H9 (cell line): ENCODE measurements at regions not wholly inside any gene's neighbourhood (a gene's known extent, or its start where the extent isn't known, plus 50 kb on each side); places are given as distances from the start of the nearest gene placed in this dataset.

Experiments used
- DNase-seq: peaks from one replicate; pipeline ENCODE4 v3.0.0-alpha.2; 2017
- H2AFZ ChIP-seq: one replicate; pipeline ENCODE4 v1.6.1; 2013; ENCODE audit warnings: mild to moderate bottlenecking, low read length, control low read depth, moderate library complexity
- H2AK5ac ChIP-seq: 2 replicates; pipeline ENCODE4 v1.6.1; 2013; ENCODE audit warnings: low read length, control low read depth, mixed read lengths; ENCODE audit not compliant: insufficient read length
- H2BK120ac ChIP-seq: one replicate; pipeline ENCODE4 v1.6.1; 2013; ENCODE audit warnings: low read depth, mild to moderate bottlenecking, low read length, control low read depth, inconsistent platforms; ENCODE audit not compliant: poor library complexity, severe bottlenecking
- H2BK12ac ChIP-seq: 2 replicates; pipeline ENCODE4 v1.6.1; 2013; ENCODE audit warnings: low read length, control low read depth, mixed read lengths, low read depth; ENCODE audit not compliant: insufficient read length
- H2BK15ac ChIP-seq: 2 replicates; pipeline ENCODE4 v1.6.1; 2013; ENCODE audit warnings: low read depth, low read length, control low read depth
- H2BK20ac ChIP-seq: one replicate; pipeline ENCODE4 v1.6.1; 2013; ENCODE audit warnings: low read depth, mild to moderate bottlenecking, low read length, control low read depth, inconsistent platforms; ENCODE audit not compliant: poor library complexity, severe bottlenecking
- H2BK5ac ChIP-seq: 2 replicates; pipeline ENCODE4 v1.6.1; 2013; ENCODE audit warnings: low read length, control low read depth, mixed read lengths; ENCODE audit not compliant: insufficient read length
- H3K14ac ChIP-seq: 2 replicates; pipeline ENCODE4 v1.6.1; 2013; ENCODE audit warnings: low read length, control low read depth; ENCODE audit not compliant: insufficient read depth
- H3K18ac ChIP-seq: 2 replicates; pipeline ENCODE4 v1.6.1; 2013; ENCODE audit warnings: low read depth, mild to moderate bottlenecking, mixed read lengths, low read length, control low read depth; ENCODE audit not compliant: insufficient read length
- H3K23ac ChIP-seq: 2 replicates; pipeline ENCODE4 v1.6.1; 2013; ENCODE audit warnings: low read length, control low read depth, mixed read lengths, low read depth; ENCODE audit not compliant: insufficient read length
- H3K23me2 ChIP-seq: 2 replicates; pipeline ENCODE4 v1.6.1; 2013; ENCODE audit warnings: low read depth, mild to moderate bottlenecking, mixed read lengths, low read length, control low read depth; ENCODE audit not compliant: insufficient read length, poor library complexity, severe bottlenecking
- H3K27ac ChIP-seq: 2 replicates; pipeline ENCODE4 v1.5.1; 2013; ENCODE audit warnings: low read length, control low read depth, mixed read lengths, low read depth; ENCODE audit not compliant: insufficient read length
- H3K27me3 ChIP-seq: 2 replicates; pipeline ENCODE4 v1.6.1; 2013; ENCODE audit warnings: low read length, control low read depth, inconsistent platforms; ENCODE audit not compliant: insufficient read depth
- H3K4ac ChIP-seq: 2 replicates; pipeline ENCODE4 v1.6.1; 2013; ENCODE audit warnings: low read depth, mild to moderate bottlenecking, control low read depth, inconsistent platforms, low read length, moderate library complexity
- H3K4me1 ChIP-seq: 2 replicates; pipeline ENCODE4 v1.6.1; 2013; ENCODE audit warnings: low read length, control low read depth, inconsistent platforms; ENCODE audit not compliant: insufficient read depth
- H3K4me2 ChIP-seq: 2 replicates; pipeline ENCODE4 v1.6.1; 2013; ENCODE audit warnings: low read length, control low read depth, mixed read lengths; ENCODE audit not compliant: insufficient read length, insufficient read depth
- H3K56ac ChIP-seq: 2 replicates; pipeline ENCODE4 v1.6.1; 2013; ENCODE audit warnings: low read depth, mild to moderate bottlenecking, mixed read lengths, low read length, control low read depth; ENCODE audit not compliant: insufficient read length
- H3K79me1 ChIP-seq: 2 replicates; pipeline ENCODE4 v1.6.1; 2013; ENCODE audit warnings: low read depth, mild to moderate bottlenecking, moderate library complexity, low read length, control low read depth, inconsistent platforms; ENCODE audit not compliant: insufficient read depth, poor library complexity, severe bottlenecking
- H3K79me2 ChIP-seq: 2 replicates; pipeline ENCODE4 v1.6.1; 2013; ENCODE audit warnings: low read length, control low read depth, inconsistent platforms; ENCODE audit not compliant: insufficient read depth
- H3K9ac ChIP-seq: 2 replicates; pipeline ENCODE4 v1.6.1; 2013; ENCODE audit warnings: low read length, control low read depth, mixed read lengths; ENCODE audit not compliant: insufficient read length; ENCODE audit errors: extremely low read depth
- H3K9me3 ChIP-seq: one replicate; pipeline ENCODE4 v1.6.1; 2013; ENCODE audit warnings: low read depth, low read length, inconsistent platforms; ENCODE audit not compliant: control insufficient read depth
- H3T11ph ChIP-seq: one replicate; pipeline ENCODE4 v1.6.1; 2013; ENCODE audit warnings: mild to moderate bottlenecking, low read length, control low read depth, inconsistent platforms
- H4K20me1 ChIP-seq: one replicate; pipeline ENCODE4 v1.6.1; 2013; ENCODE audit not compliant: control insufficient read depth, insufficient read length, insufficient read depth
- H4K5ac ChIP-seq: 2 replicates; pipeline ENCODE4 v1.6.1; 2013; ENCODE audit warnings: low read depth, mild to moderate bottlenecking, mixed read lengths, low read length, control low read depth; ENCODE audit not compliant: insufficient read length
- H4K8ac ChIP-seq: replicated peaks from 2 replicates; pipeline ENCODE4 v1.6.1; 2013; ENCODE audit warnings: low read length, control low read depth, mixed read lengths, low read depth; ENCODE audit not compliant: insufficient read length
- H4K91ac ChIP-seq: 2 replicates; pipeline ENCODE4 v1.6.1; 2013; ENCODE audit warnings: low read depth, mild to moderate bottlenecking, moderate library complexity, mixed read lengths, low read length, control low read depth; ENCODE audit not compliant: insufficient read length
- H3K27ac Mint-ChIP-seq, 3 experiments: 2 replicates in 2 of 3; 3 replicates in 1 of 3; pipeline ENCODE4 v1.8.0; 2020 to 2021; ENCODE audit warnings: mixed read lengths in 3 of 3, mild to moderate bottlenecking in 1 of 3, moderate library complexity in 1 of 3
- H3K27me3 Mint-ChIP-seq: 2 replicates; pipeline ENCODE4 v1.8.0; 2021; ENCODE audit warnings: low read depth, mild to moderate bottlenecking, moderate library complexity, mixed read lengths
- H3K36me3 Mint-ChIP-seq, 3 experiments: 2 replicates in 2 of 3; 3 replicates in 1 of 3; pipeline ENCODE4 v1.8.0; 2020 to 2021; ENCODE audit warnings: low read depth in 3 of 3, mixed read lengths in 3 of 3; ENCODE audit not compliant: insufficient read depth in 1 of 3
- H3K4me1 Mint-ChIP-seq, 2 experiments: 2 replicates each; pipeline ENCODE4 v1.8.0; 2020; ENCODE audit warnings: mixed read lengths in 2 of 2
- H3K4me3 Mint-ChIP-seq, 2 experiments: 2 replicates in 1 of 2; 3 replicates in 1 of 2; pipeline ENCODE4 v1.8.0; 2020 to 2021; ENCODE audit warnings: mild to moderate bottlenecking in 2 of 2, mixed read lengths in 2 of 2, moderate library complexity in 1 of 2
- H3K9me3 Mint-ChIP-seq, 2 experiments: 2 replicates in 1 of 2; 3 replicates in 1 of 2; pipeline ENCODE4 v1.8.0; 2020; ENCODE audit warnings: mild to moderate bottlenecking in 2 of 2, mixed read lengths in 2 of 2, moderate library complexity in 1 of 2
- CTCF ChIP-seq: fragments of 200-600 bp; sonication (generic); conservative IDR thresholded peaks from 3 replicates; pipeline ENCODE4 v1.8.0; 2021; ENCODE audit warnings: antibody characterized with exemption, mild to moderate bottlenecking
- WGBS: extraction: QIAGEN DNeasy Blood & Tissue Kit; methylation state at CpG from one replicate; pipeline ENCODE4 v1.1.7; 2013; ENCODE audit warnings: missing lambda C conversion rate, low lambda C conversion rate, mixed read lengths; ENCODE audit not compliant: insufficient read length; ENCODE audit errors: extremely low coverage; 5-methylcytosine and 5-hydroxymethylcytosine counted together

DNA sequence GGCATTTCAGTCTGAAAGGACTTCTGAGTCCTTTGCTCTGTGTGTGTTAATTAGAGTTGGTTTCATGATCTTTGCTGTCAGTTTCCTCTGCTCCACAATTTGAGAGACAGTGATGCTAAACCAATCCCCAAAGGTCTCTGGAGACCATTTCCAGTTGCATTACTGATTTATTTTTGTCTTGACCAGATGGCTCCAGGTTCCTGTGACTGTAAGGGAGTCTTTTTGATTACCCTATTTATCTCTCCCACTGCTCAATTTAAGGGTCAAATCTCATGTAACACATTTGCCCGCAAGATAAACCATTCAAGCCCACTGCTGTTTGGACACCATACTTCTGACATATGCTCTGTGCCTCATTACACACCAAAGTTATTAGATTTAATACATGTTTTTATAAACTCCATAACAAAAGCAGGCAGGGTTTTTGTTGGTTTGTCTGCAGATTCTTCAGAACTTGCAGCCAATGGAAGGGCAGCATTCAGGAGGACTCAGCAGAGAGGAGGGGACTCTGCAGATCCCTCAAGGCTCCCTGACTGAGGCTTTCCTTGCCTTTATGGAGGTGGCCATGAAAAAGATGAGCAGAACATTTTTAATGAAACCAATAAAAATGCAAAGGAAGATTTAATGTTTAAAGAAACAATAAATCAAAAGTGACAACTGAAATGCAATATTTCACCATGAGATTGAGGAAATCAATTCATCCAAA is 889.3 kb upstream of the CELF4 start:
- H2BK15ac ChIP-seq, result no peak overlapping the region
- Mint-ChIP-seq H3K36me3 (no peaks in the 10 kb centered on the region), H3K9me3 (no peaks in the 10 kb centered on the region), H3K4me1 (peaks cover 10 to 15% of the 10 kb centered on the region in 2 experiments), H3K4me3 (no peak overlapping the region), H3K27me3 (no peaks in the 10 kb centered on the region), H3K27ac (no peak overlapping the region)
- no peaks in the 10 kb centered on the region for H3K23me2 ChIP-seq
- WGBS, result no CpG with 5 or more reads among the region's 1 CpG
- H3K4me1 ChIP-seq, result no peaks in the 10 kb centered on the region
- no peaks in the 10 kb centered on the region for H3K9me3 ChIP-seq
- no peak overlapping the region for H4K5ac ChIP-seq
- H3K23ac ChIP-seq, result no peak overlapping the region
- no peak overlapping the region for H3K9ac ChIP-seq
- no peak overlapping the region for H2BK20ac ChIP-seq
- no peak overlapping the region for H3K18ac ChIP-seq
- no peaks in the 10 kb centered on the region for H3K79me2 ChIP-seq
- H2BK12ac ChIP-seq, result no peak overlapping the region
- H3K27ac ChIP-seq, result no peak overlapping the region
- no peak overlapping the region for H3K56ac ChIP-seq
- no peaks in the 10 kb centered on the region for H3K79me1 ChIP-seq
- no peak overlapping the region for H2AFZ ChIP-seq
- no peak overlapping the region for H2AK5ac ChIP-seq
- no peak overlapping the region for H3K4ac ChIP-seq
- H4K20me1 ChIP-seq, result no peaks in the 10 kb centered on the region
- H2BK120ac ChIP-seq, result no peak overlapping the region
- TF ChIP-seq CTCF, result no peak
- no peak overlapping the region for H4K8ac ChIP-seq
- no peak overlapping the region for H3K14ac ChIP-seq
- DNase-seq, result no peak
- no peak overlapping the region for H4K91ac ChIP-seq
- H3T11ph ChIP-seq, result no peak overlapping the region
- no peak overlapping the region for H3K4me2 ChIP-seq
- no peak overlapping the region for H2BK5ac ChIP-seq
- no peaks in the 10 kb centered on the region for H3K27me3 ChIP-seq
